Thoracic aorta (tissue), 2 donors: ENCODE measurements at regions not wholly inside any gene's neighbourhood (a gene's known extent, or its start where the extent isn't known, plus 50 kb on each side); places are given as distances from the start of the nearest gene placed in this dataset.
"Not testable (repeated sequence)": the region's sequence is repeated elsewhere in the genome, so short reads cannot be mapped to it uniquely, and the experiment has no call there.

Experiments used
- ATAC-seq: fragments of 150-250 bp; one replicate; pipeline ENCODE4 v1.8.0; 2017; ENCODE audit warnings: low read depth; ENCODE audit not compliant: insufficient number of reproducible peaks, low FRiP score
- DNase-seq: peaks from one replicate; pipeline ENCODE4 v3.0.0-alpha.2; 2020; ENCODE audit warnings: low spot score
- H3K27ac ChIP-seq, 2 donors: fragments of 200-600 bp; sonication (generic); 1 replicate in 1 of 2; 2 replicates in 1 of 2; pipeline ENCODE4 v1.5.1; 2016; ENCODE audit warnings: mild to moderate bottlenecking in 2 of 2, moderate library complexity in 2 of 2
- H3K27me3 ChIP-seq: fragments of 200-600 bp; sonication (generic); replicated peaks from 2 replicates; pipeline ENCODE4 v1.6.0; 2016; ENCODE audit warnings: mild to moderate bottlenecking; ENCODE audit not compliant: insufficient read depth
- H3K36me3 ChIP-seq: fragments of 200-600 bp; sonication (generic); one replicate; pipeline ENCODE4 v1.5.1; 2016
- H3K4me1 ChIP-seq, 2 donors: fragments of 200-600 bp; sonication (generic); 1 replicate in 1 of 2; 2 replicates in 1 of 2; pipeline versions ENCODE4 v1.5.1 to v1.6.0; 2016; ENCODE audit warnings: low read depth in 2 of 2, mild to moderate bottlenecking in 1 of 2; ENCODE audit not compliant: control insufficient read depth in 1 of 2
- H3K4me3 ChIP-seq: fragments of 200-600 bp; sonication (generic); 2 replicates; pipeline ENCODE4 v1.5.1; 2016; ENCODE audit warnings: mild to moderate bottlenecking
- H3K9me3 ChIP-seq: fragments of 200-600 bp; sonication (generic); 2 replicates; pipeline ENCODE4 v1.5.1; 2016
- TF ChIP-seq, protein P1 (sequence below): fragments of 200-600 bp; sonication (generic); IDR thresholded peaks from one replicate; pipeline ENCODE4 v1.5.1; 2019; ENCODE audit warnings: antibody characterized with exemption

DNA sequence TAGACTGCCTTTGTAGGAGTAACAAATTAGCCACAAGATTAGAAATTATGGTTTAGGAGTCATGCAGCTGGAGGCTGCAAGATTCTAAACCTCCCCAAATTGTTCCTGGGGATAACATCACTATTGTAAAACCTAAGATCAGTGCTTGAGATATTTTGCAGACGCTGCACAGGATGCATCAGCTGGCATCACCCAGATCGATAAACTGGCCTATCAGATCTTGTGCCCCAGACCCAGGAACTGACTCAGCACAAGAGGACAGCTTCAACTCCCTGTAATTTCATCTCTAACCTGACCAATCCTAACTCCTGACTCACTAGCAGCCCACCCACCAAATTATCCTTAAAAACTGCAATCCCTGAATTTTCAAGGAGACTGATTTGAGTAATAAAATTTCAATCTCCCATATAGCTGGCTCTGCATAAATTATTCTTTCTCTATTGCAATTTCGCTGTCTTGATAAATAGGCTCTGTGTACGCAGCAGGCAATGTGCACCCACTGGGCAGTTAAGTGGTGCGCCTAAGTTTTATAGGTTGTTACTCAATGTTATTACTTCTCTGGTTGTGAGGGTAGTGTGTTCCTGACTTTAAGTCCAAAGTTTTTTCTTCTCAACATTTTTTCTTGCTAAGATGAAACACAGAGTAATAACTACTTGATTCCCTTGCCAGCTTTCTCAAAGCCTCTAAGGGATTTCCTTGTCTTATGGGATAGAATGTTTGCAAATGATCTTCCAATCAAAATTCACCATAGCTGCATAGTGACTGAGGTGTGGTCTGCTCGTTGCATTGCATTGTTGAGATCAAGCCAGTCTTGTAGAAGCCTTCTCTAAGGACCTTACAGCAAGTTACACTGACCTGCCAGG, 312.3 kb upstream of the DKK2 start:
- TF ChIP-seq, protein P1, sequence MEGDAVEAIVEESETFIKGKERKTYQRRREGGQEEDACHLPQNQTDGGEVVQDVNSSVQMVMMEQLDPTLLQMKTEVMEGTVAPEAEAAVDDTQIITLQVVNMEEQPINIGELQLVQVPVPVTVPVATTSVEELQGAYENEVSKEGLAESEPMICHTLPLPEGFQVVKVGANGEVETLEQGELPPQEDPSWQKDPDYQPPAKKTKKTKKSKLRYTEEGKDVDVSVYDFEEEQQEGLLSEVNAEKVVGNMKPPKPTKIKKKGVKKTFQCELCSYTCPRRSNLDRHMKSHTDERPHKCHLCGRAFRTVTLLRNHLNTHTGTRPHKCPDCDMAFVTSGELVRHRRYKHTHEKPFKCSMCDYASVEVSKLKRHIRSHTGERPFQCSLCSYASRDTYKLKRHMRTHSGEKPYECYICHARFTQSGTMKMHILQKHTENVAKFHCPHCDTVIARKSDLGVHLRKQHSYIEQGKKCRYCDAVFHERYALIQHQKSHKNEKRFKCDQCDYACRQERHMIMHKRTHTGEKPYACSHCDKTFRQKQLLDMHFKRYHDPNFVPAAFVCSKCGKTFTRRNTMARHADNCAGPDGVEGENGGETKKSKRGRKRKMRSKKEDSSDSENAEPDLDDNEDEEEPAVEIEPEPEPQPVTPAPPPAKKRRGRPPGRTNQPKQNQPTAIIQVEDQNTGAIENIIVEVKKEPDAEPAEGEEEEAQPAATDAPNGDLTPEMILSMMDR: no peak
- ATAC-seq: no peak
- Histone ChIP-seq H3K9me3 (no peaks in the 10 kb centered on the region), H3K36me3 (no peaks in the 10 kb centered on the region), H3K4me3 (no peak overlapping the region), H3K27me3 (no peaks in the 10 kb centered on the region), H3K27ac (no peak overlapping the region), H3K4me1 (no peaks in the 10 kb centered on the region)
- no peak for DNase-seq

DNA sequence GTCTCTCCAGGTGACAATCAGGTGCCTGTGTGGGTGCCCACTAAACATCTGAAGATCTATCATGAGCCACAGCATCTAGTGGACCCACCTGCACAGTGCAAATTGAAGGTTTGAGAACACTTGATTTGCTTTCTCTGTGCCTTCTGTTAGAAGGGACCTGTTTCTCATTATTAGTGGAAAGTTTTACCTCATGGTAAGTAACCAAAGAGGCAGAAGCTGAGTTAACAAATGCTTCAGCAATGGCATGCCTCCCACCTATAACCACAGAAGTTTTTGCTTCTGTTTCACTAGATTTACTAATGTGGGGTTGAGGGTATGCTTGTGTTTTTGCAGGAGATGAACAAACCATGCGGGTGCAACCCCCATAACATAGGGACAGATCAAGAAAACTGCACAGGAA, 297.4 kb upstream of the DKK2 start:
- no peak for DNase-seq
- no peaks in the 10 kb centered on the region for H3K36me3 ChIP-seq
- H3K9me3 ChIP-seq: peaks cover 3% of the 10 kb centered on the region
- no peaks in the 10 kb centered on the region for H3K4me1 ChIP-seq
- H3K27me3 ChIP-seq: no peaks in the 10 kb centered on the region
- H3K4me3 ChIP-seq: no peak overlapping the region
- H3K27ac ChIP-seq: no peak overlapping the region
- ATAC-seq: no peak
- TF ChIP-seq, protein P1: no peak

DNA sequence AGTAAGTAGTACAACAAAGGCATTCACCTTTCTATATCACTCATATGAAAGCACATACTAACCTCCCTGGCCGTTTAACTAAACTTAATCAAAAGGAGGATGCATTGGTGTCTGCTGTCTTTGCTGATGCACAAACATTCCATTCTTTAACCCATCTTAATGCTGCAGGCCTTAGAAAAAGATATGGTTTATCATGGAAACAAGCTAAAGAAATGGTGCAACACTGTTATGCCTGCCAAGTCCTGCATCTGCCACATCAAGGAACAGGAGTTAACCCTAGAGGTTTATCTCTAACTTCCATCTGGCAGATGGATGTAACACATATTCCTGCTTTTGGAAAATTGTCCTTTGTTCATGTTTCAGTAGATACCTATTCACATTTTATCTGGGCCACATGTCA, 296.5 kb upstream of the DKK2 start:
- not testable (repeated sequence) for H3K27me3 ChIP-seq, H3K27ac ChIP-seq, H3K36me3 ChIP-seq, H3K9me3 ChIP-seq, ATAC-seq, DNase-seq, H3K4me3 ChIP-seq, H3K4me1 ChIP-seq

DNA sequence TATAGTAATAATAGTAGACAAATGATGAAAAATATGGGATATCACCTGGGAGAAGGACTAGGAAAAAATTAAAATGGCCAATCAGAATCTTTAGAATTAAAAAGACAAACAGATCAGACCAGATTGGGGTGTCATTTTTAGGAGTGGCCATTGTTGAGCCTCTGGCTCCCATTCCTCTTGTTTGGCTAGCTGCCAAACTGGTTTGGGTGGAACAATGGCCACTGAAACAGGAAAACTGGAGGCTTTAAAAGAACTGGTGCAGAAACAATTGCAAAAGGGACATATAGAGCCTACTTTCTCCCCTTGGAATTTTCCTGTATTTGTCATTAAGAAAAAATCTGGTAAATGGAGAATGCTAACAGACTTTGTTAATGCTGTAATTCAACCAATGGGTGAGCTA, 294.8 kb upstream of the DKK2 start:
- no peak for ATAC-seq
- Histone ChIP-seq H3K27ac (no peak overlapping the region), H3K9me3 (peaks cover 6% of the 10 kb centered on the region), H3K4me1 (no peaks in the 10 kb centered on the region), H3K36me3 (no peaks in the 10 kb centered on the region), H3K27me3 (no peaks in the 10 kb centered on the region), H3K4me3 (no peak overlapping the region)
- no peak for DNase-seq
- TF ChIP-seq, protein P1: no peak

DNA sequence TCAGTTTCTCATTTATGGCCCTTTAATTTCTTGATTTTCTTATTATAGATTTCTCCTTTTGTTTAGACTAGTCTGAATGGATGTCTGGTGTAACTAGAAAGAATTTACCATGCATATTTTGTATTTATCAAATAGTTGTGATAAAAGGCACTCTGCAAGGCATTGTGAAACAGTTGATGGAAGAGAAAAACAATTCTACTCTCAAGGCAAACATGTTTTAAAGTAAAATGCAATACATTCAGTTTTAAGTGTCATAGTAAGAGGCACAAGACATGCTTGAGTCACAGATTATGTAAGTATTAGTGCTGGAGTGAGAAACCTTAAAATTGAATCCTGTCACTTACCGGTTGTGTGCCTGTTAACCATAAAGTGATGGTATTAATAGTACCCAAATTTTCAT, 283.3 kb upstream of the DKK2 start:
- Histone ChIP-seq H3K36me3 (no peaks in the 10 kb centered on the region), H3K27me3 (no peaks in the 10 kb centered on the region), H3K27ac (no peak overlapping the region), H3K4me1 (no peaks in the 10 kb centered on the region), H3K9me3 (no peaks in the 10 kb centered on the region), H3K4me3 (no peak overlapping the region)
- TF ChIP-seq, protein P1: no peak
- no peak for ATAC-seq
- no peak for DNase-seq

DNA sequence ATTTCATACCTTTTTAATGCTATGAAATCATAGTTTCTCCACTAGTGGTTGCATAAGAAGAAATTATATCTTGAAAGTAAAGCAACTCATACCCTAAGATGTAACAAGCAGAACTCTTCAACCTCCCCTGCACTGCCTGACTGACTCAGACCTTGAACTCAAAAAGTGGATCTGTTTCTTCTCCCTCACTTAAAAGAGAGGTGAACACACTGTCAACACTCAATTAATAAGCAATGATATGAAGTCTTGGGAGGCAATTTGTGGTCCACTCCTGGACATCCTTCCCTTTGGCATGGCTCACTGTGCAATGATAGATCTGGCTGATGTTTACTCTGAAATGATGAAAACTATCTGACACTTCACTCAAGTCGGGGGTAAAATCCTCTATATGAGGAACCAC, 282.0 kb upstream of the DKK2 start:
- TF ChIP-seq, protein P1: no peak
- H3K9me3 ChIP-seq: no peaks in the 10 kb centered on the region
- H3K27ac ChIP-seq: no peak overlapping the region
- H3K4me1 ChIP-seq: no peaks in the 10 kb centered on the region
- no peaks in the 10 kb centered on the region for H3K27me3 ChIP-seq
- no peak for DNase-seq
- H3K4me3 ChIP-seq: no peak overlapping the region
- H3K36me3 ChIP-seq: no peaks in the 10 kb centered on the region
- ATAC-seq: no peak
